Keratinocyte (primary cell): ENCODE measurements at regions not wholly inside any gene's neighbourhood (a gene's known extent, or its start where the extent isn't known, plus 50 kb on each side); places are given as distances from the start of the nearest gene placed in this dataset.

Experiments
- DNase-seq: peaks from one replicate; pipeline ENCODE4 v3.0.0-alpha.2; 2011; ENCODE audit warnings: low read depth, missing footprints, low spot score
- FAIRE-seq: peaks from 2 replicates; lab custom pipeline; 2011; peaks lifted over from hg19 to GRCh38; lab: Jason Lieb, UNC
- H2AFZ ChIP-seq: 2 replicates; pipeline ENCODE4 v1.6.0; 2012; ENCODE audit warnings: low read length, control low read depth, inconsistent platforms; ENCODE audit not compliant: control insufficient read depth
- H3K27ac ChIP-seq: 2 replicates; pipeline ENCODE4 v1.5.1; 2011; ENCODE audit warnings: low read length; ENCODE audit not compliant: control insufficient read depth, insufficient read depth
- H3K27me3 ChIP-seq: 3 replicates; pipeline ENCODE4 v1.6.0; 2011; ENCODE audit warnings: low read length; ENCODE audit not compliant: control insufficient read depth, insufficient read depth; ENCODE audit errors: extremely low read depth
- H3K36me3 ChIP-seq, 2 experiments: 2 replicates in 1 of 2; 3 replicates in 1 of 2; pipeline ENCODE4 v1.5.1; 2011; ENCODE audit warnings: low read length in 2 of 2, mild to moderate bottlenecking in 1 of 2; ENCODE audit not compliant: control insufficient read depth in 2 of 2, insufficient read depth in 2 of 2; ENCODE audit errors: extremely low read depth in 1 of 2
- H3K4me1 ChIP-seq: 3 replicates; pipeline ENCODE4 v1.5.1; 2011; ENCODE audit warnings: low read length; ENCODE audit not compliant: control insufficient read depth, insufficient read depth; ENCODE audit errors: extremely low read depth
- H3K4me2 ChIP-seq: 3 replicates; pipeline ENCODE4 v1.6.0; 2011; ENCODE audit warnings: low read depth, low read length; ENCODE audit not compliant: control insufficient read depth, insufficient read depth; ENCODE audit errors: extremely low read depth
- H3K4me3 ChIP-seq, 3 experiments: fragments of 200-600 bp in 1 of 3; sonication (generic) in 1 of 3; 2 replicates in 2 of 3; 3 replicates in 1 of 3; pipeline ENCODE4 v1.5.1; 2011 to 2016; ENCODE audit warnings: low read length in 3 of 3, mild to moderate bottlenecking in 3 of 3, control low read depth in 2 of 3, inconsistent platforms in 1 of 3, low read depth in 1 of 3, mixed read lengths in 1 of 3, mixed run types in 1 of 3, moderate library complexity in 1 of 3; ENCODE audit not compliant: control insufficient read depth in 2 of 3, insufficient read depth in 2 of 3; ENCODE audit errors: extremely low read depth in 1 of 3
- H3K79me2 ChIP-seq: 2 replicates; pipeline ENCODE4 v1.6.0; 2012; ENCODE audit warnings: low read length; ENCODE audit not compliant: control insufficient read depth, insufficient read depth
- H3K9ac ChIP-seq: 3 replicates; pipeline ENCODE4 v1.6.0; 2011; ENCODE audit warnings: low read length; ENCODE audit not compliant: control insufficient read depth, insufficient read depth; ENCODE audit errors: extremely low read depth
- H3K9me1 ChIP-seq: 3 replicates; pipeline ENCODE4 v1.6.0; 2011; ENCODE audit warnings: low read length; ENCODE audit not compliant: control insufficient read depth, insufficient read depth; ENCODE audit errors: extremely low read depth
- H3K9me3 ChIP-seq: 2 replicates; pipeline ENCODE4 v1.5.1; 2012; ENCODE audit warnings: low read depth, low read length; ENCODE audit not compliant: control insufficient read depth
- H4K20me1 ChIP-seq: 3 replicates; pipeline ENCODE4 v1.6.0; 2011; ENCODE audit warnings: low read length; ENCODE audit not compliant: control insufficient read depth, insufficient read depth; ENCODE audit errors: extremely low read depth
- CTCF ChIP-seq, 3 experiments: IDR thresholded peaks in 1 of 3; conservative IDR thresholded peaks in 1 of 3; optimal IDR thresholded peaks in 1 of 3; 2 replicates in 2 of 3; 3 replicates in 1 of 3; pipeline versions ENCODE3 to v1.5.1; 2011; ENCODE audit warnings: low read length in 3 of 3, mild to moderate bottlenecking in 3 of 3, moderate library complexity in 2 of 3, control low read depth in 1 of 3, inconsistent platforms in 1 of 3; ENCODE audit not compliant: insufficient read depth in 2 of 3; ENCODE audit errors: extremely low read depth in 1 of 3
- EZH2 ChIP-seq: IDR thresholded peaks from one replicate; pipeline ENCODE4 v1.6.1; 2012; ENCODE audit warnings: inconsistent platforms, mild to moderate bottlenecking, low read length, moderate library complexity
- dilution Hi-C: fragments of 300-500 bp; cut with MboI; formaldehyde crosslinking; loops from one replicate; pipeline ENCODE4 v1.7.0; 2020; ENCODE audit warnings: low sequenced_read_pairs; ENCODE audit not compliant: extremely low pct_ligation_motif_present

GRCh38 chr10:107666214-107666613 is 501.7 kb upstream of the SORCS1 start:
- no peak overlapping the region for H3K4me3 ChIP-seq
- DNase-seq (no peak), FAIRE-seq (no peak)
- H3K79me2 ChIP-seq: no peaks in the 10 kb centered on the region
- no peak overlapping the region for H2AFZ ChIP-seq
- no peaks in the 10 kb centered on the region for H3K9me3 ChIP-seq
- no peaks in the 10 kb centered on the region for H3K9me1 ChIP-seq
- no peak overlapping the region for H3K27ac ChIP-seq
- no peaks in the 10 kb centered on the region for H3K4me1 ChIP-seq
- H3K4me2 ChIP-seq: no peak overlapping the region
- H3K9ac ChIP-seq: no peak overlapping the region
- dilution Hi-C loops: no loop called here
- no peaks in the 10 kb centered on the region for H3K27me3 ChIP-seq
- H3K36me3 ChIP-seq: no peaks in the 10 kb centered on the region
- no peaks in the 10 kb centered on the region for H4K20me1 ChIP-seq
- TF ChIP-seq CTCF (optimal IDR thresholded peaks at IDR 0.05 in 1 of 3, IDR thresholded peaks at IDR 0.05 in 1 of 3, conservative IDR thresholded peaks at IDR 0.05 in 1 of 3; ENCODE audit: extremely low read depth in 1 of 3, insufficient read depth in 2 of 3, low read length in 3 of 3) (no peak), EZH2 (no peak)

GRCh38 chr10:107665459-107665858 is 501.0 kb upstream of the SORCS1 start:
- no peak for FAIRE-seq
- H4K20me1 ChIP-seq: no peaks in the 10 kb centered on the region
- DNase-seq: no peak
- no peaks in the 10 kb centered on the region for H3K4me1 ChIP-seq
- H2AFZ ChIP-seq: no peak overlapping the region
- H3K36me3 ChIP-seq: no peaks in the 10 kb centered on the region
- no peak overlapping the region for H3K27ac ChIP-seq
- dilution Hi-C loops: no loop called here
- H3K9me3 ChIP-seq: no peaks in the 10 kb centered on the region
- H3K79me2 ChIP-seq: no peaks in the 10 kb centered on the region
- no peak for TF ChIP-seq CTCF (optimal IDR thresholded peaks at IDR 0.05 in 1 of 3, IDR thresholded peaks at IDR 0.05 in 1 of 3, conservative IDR thresholded peaks at IDR 0.05 in 1 of 3; ENCODE audit: extremely low read depth in 1 of 3, insufficient read depth in 2 of 3, low read length in 3 of 3)
- TF ChIP-seq EZH2: no peak
- H3K4me2 ChIP-seq: no peak overlapping the region
- no peak overlapping the region for H3K4me3 ChIP-seq
- no peaks in the 10 kb centered on the region for H3K9me1 ChIP-seq
- H3K9ac ChIP-seq: no peak overlapping the region
- no peaks in the 10 kb centered on the region for H3K27me3 ChIP-seq
